Fibroblast of the aortic adventitia (primary cell): ENCODE measurements at regions not wholly inside any gene's neighbourhood (a gene's known extent, or its start where the extent isn't known, plus 50 kb on each side); places are given as distances from the start of the nearest gene placed in this dataset.

ENCODE experiments used
- DNase-seq: peaks from one replicate; pipeline ENCODE4 v3.0.0-alpha.2; 2010; ENCODE audit warnings: low read depth
- H3K4me3 ChIP-seq: 2 replicates; pipeline ENCODE4 v1.5.1; 2011; ENCODE audit warnings: low read depth, mild to moderate bottlenecking, control low read depth, low read length, moderate library complexity
- TF ChIP-seq, protein P1 (sequence below): IDR thresholded peaks from 2 replicates; pipeline ENCODE4 v1.5.1; 2011; ENCODE audit warnings: mild to moderate bottlenecking, low read length, control low read depth, inconsistent platforms; ENCODE audit not compliant: insufficient read depth

DNA sequence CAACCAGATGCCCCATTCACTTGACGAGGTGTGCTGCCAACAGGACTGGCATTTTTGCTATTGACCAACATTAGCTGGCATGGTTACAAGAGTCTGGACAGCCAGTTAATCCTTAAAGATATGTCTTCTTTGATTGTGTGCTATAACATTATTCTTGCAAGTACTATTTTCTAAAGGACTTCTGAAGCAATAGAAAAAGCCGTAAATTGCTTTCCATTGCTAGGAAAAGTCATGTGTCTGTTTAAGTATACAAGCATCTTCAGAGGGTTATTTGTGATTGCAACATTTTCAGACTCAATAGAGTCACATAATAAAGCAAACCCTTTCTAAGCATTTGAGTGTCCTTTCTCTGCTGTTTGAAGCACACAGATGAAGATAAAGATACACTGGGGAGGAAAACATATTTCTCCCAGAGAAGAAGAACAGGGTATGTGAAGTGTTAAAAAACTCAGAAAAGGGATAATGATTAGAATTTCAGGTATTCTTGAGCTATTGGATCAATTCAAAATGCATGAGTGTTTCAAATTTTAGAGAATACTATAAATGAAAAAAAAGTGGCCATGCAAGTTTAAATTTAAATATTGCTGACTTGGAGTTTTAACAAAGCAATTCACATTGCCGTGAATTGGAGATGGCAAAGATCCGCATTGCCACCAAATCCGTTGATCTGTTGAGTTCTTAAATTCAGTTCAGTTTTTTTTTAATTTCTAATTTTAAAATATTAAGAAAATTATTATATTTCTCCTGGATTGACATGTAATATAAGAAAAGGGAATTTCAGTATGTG is 191.7 kb upstream of the MAP3K7 start:
- H3K4me3 ChIP-seq: no peak overlapping the region
- DNase-seq: no peak
- TF ChIP-seq, protein P1, sequence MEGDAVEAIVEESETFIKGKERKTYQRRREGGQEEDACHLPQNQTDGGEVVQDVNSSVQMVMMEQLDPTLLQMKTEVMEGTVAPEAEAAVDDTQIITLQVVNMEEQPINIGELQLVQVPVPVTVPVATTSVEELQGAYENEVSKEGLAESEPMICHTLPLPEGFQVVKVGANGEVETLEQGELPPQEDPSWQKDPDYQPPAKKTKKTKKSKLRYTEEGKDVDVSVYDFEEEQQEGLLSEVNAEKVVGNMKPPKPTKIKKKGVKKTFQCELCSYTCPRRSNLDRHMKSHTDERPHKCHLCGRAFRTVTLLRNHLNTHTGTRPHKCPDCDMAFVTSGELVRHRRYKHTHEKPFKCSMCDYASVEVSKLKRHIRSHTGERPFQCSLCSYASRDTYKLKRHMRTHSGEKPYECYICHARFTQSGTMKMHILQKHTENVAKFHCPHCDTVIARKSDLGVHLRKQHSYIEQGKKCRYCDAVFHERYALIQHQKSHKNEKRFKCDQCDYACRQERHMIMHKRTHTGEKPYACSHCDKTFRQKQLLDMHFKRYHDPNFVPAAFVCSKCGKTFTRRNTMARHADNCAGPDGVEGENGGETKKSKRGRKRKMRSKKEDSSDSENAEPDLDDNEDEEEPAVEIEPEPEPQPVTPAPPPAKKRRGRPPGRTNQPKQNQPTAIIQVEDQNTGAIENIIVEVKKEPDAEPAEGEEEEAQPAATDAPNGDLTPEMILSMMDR: no peak

DNA sequence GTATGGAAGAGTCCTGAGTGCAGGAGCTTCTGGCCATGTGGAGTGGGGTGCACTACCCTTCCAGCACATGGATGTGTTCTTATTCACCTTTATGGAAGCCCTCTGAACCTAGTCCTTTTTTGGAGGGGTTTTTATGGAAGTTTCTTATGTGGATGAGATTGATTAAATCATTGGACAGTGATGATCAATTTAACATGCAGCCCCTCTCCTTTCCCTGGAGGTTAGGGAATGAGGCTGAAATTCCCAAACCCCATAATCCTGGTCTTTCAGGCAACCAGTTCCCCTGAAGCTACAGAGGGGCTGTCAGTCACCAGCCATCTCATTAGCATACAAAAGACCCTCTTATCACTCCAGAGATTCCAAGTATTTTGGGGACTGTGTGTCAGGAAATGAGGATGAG is 183.9 kb upstream of the MAP3K7 start:
- DNase-seq: no peak
- TF ChIP-seq, protein P1: no peak
- no peak overlapping the region for H3K4me3 ChIP-seq

DNA sequence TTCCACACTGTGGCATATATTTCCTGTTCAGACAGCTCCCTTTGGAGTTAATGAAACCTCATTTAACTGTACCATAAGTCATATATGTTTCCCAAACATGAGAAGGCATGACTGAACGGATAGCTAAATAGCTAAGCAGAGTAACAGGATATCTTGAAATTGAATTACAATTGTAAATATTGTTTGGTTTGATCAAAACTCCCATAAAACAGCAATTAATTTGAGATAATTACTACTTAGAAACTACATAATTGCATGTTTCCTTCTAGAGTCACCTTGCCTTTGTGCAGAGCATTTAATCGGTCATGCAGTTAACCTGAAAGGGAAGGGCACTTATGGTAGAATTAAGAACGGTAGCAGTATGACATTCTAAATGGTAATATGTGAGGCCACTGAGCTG is 179.0 kb upstream of the MAP3K7 start:
- TF ChIP-seq, protein P1: no peak
- no peak for DNase-seq
- H3K4me3 ChIP-seq: no peak overlapping the region

DNA sequence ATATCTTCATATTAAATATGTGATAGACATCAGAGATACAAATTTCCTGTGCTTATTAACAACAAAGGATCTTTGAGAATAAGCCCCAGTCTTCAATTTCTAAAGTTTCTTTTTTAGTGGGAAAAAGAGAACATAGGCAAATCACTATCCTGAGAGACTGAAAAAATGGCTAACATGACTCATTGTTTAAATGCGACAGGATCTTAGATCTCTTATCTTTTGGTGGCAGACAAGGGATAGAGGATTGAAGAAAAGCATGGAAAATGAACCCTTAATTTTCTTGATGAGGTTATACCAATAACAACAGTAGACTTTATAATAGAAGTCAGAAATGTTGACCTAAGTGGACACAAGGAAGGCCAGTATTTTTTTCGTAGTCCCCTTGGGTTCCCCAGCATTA is 178.6 kb upstream of the MAP3K7 start:
- TF ChIP-seq, protein P1: no peak
- DNase-seq: no peak
- no peak overlapping the region for H3K4me3 ChIP-seq

DNA sequence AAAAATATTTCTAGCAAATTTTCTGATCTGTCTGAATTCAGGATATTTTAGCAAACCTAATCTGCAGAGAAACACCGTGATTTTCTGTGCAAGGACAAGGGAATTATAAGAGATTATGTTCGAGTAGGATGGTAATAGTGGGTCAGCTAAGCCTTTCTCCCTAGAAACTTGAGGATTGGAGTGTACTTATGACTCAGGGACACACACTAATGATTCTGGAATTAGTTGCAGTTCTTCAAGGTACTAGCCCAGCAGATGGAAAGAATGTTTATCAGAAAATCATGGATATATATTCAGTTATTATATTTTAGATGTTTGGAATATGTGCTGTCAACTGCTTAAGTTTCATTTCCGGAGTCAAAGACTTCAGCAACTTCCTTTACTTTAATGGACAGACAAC is 177.1 kb upstream of the MAP3K7 start:
- TF ChIP-seq, protein P1: no peak
- no peak for DNase-seq
- H3K4me3 ChIP-seq: no peak overlapping the region

DNA sequence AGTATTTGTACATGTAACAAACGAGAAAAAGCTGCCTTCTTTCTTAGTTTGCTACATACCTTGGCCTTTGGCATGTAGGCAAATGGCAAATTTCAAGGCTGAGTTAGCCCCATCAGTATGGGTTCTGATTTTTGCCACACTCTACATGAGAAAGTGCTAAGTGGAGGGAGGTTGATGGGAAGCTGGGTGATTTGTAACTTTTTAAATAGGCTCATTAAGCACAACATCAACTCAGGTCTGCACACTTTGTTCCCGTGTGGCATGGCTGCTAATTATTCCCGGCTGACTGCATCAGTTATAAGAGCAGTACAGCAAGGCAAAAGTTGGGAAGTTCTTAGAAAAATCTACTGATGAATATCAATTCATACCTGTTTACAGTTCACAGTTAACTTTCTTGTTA is 172.8 kb upstream of the MAP3K7 start:
- TF ChIP-seq, protein P1: no peak
- no peak for DNase-seq
- no peak overlapping the region for H3K4me3 ChIP-seq

DNA sequence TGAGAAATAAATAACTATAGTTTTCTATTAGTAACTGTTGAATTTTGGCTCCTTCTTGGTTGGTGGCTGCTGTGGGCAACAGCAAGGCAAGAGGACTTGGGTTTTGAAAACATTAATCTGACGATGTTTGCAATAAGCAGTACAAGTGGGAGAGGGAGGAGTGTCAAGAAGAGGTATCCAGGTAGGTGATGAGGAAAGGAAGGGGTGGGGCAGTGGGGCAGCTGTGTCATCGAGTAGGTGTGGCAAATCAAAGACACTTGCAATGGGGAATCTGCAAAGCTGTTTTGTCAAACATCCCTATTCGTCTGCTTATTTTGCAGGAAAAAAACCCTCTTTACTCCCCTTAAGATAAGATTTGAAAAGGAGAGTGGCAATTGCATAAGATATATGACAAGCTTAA is 171.9 kb upstream of the MAP3K7 start:
- TF ChIP-seq, protein P1: no peak
- DNase-seq: no peak

More for the DNA sequence above, 171.9 kb upstream of the MAP3K7 start:
- H3K4me3 ChIP-seq: no peak overlapping the region
